Astrocyte of the spinal cord (primary cell): ENCODE measurements at regions not wholly inside any gene's neighbourhood (a gene's known extent, or its start where the extent isn't known, plus 50 kb on each side); places are given as distances from the start of the nearest gene placed in this dataset.

Source experiments
- DNase-seq: peaks from one replicate; pipeline ENCODE4 v3.0.0; 2011; ENCODE audit warnings: low read depth, low spot score
- H3K4me3 ChIP-seq: 2 replicates; pipeline ENCODE4 v1.5.1; 2011; ENCODE audit warnings: low read depth, mild to moderate bottlenecking, low read length, moderate library complexity
- CTCF ChIP-seq: IDR thresholded peaks from 2 replicates; pipeline ENCODE4 v1.5.1; 2012; ENCODE audit warnings: low read depth, mild to moderate bottlenecking, low read length, inconsistent platforms
- in situ Hi-C: cut with HindIII; loops from 2 replicates; pipeline ENCODE4 v1.10.0; 2017; ENCODE audit warnings: low sequenced_read_pairs

GRCh38 chr1:94646786-94647555 lies 105.4 kb upstream of the F3 start:
- in situ Hi-C loops = no loop called here
- H3K4me3 ChIP-seq = no peak overlapping the region
- TF ChIP-seq CTCF = no peak
- no peak for DNase-seq

GRCh38 chr1:94646141-94646643 lies 104.6 kb upstream of the F3 start:
- in situ Hi-C loops = no loop called here
- peak; percentile 79 for DNase-seq
- H3K4me3 ChIP-seq = no peak overlapping the region
- no peak for TF ChIP-seq CTCF

GRCh38 chr1:94644352-94644751 lies 102.8 kb upstream of the F3 start:
- DNase-seq = no peak
- in situ Hi-C loops = no loop called here
- TF ChIP-seq CTCF = no peak
- H3K4me3 ChIP-seq = no peak overlapping the region

GRCh38 chr1:94643819-94644218 lies 102.3 kb upstream of the F3 start:
- TF ChIP-seq CTCF = no peak
- H3K4me3 ChIP-seq = no peak overlapping the region
- DNase-seq = no peak
- in situ Hi-C loops = no loop called here

- in situ Hi-C loops = no loop called here
- no peak overlapping the region for H3K4me3 ChIP-seq
- TF ChIP-seq CTCF = no peak
- no peak for DNase-seq
Observed at GRCh38 chr1:94642617-94643321, 101.2 kb upstream of the F3 start.

GRCh38 chr1:94641990-94642389 lies 100.4 kb upstream of the F3 start:
- no peak for DNase-seq
- TF ChIP-seq CTCF = no peak

More at GRCh38 chr1:94641990-94642389, 100.4 kb upstream of the F3 start:
- in situ Hi-C loops = no loop called here
- no peak overlapping the region for H3K4me3 ChIP-seq
